ENCODE measurements at regions not wholly inside any gene's neighbourhood (a gene's known extent, or its start where the extent isn't known, plus 50 kb on each side); places are given as distances from the start of the nearest gene placed in this dataset.

GRCh38 chr6:71198908-71199307, 89.7 kb upstream of the OGFRL1 start:
- no peak overlapping the region for H3K4me3 ChIP-seq (ENCODE audit: extremely low read depth in 1 of 4, insufficient read depth in 2 of 4, low read depth in 3 of 4, low read length in 4 of 4)
- H3K4me1 ChIP-seq (replicated peaks in 1 of 4; ENCODE audit: control insufficient read depth in 3 of 4, insufficient read depth in 4 of 4, low read length in 3 of 4): peaks cover 0 to 5% (median 2%) of the 10 kb centered on the region in 4 experiments; a peak in 4 of 7 replicates
- FAIRE-seq (no peak), DNase-seq (ENCODE audit: low read depth in 1 of 2, low spot score in 2 of 2) (no peak)
- no peaks in the 10 kb centered on the region for H3K23me2 ChIP-seq (ENCODE audit: low read depth, low read length)
- no peaks in the 10 kb centered on the region for H3K36me3 ChIP-seq (ENCODE audit: control insufficient read depth in 2 of 4, insufficient read depth in 4 of 4, low read length in 3 of 4)
- H4K8ac ChIP-seq (ENCODE audit: extremely low read depth, insufficient read depth, low read length): no peak overlapping the region
- H4K20me1 ChIP-seq (replicated peaks in 1 of 2; ENCODE audit: control insufficient read depth in 1 of 2, insufficient read depth in 2 of 2, low read length in 2 of 2): no peaks in the 10 kb centered on the region
- ChIA-PET POLR2A (ENCODE audit: partially characterized antibody) (no interaction called here), CTCF (ENCODE audit: partially characterized antibody) (no interaction called here)
- no peaks in the 10 kb centered on the region for H3K79me2 ChIP-seq (ENCODE audit: control insufficient read depth in 1 of 2, insufficient read depth in 2 of 2, low read length in 2 of 2)
- no peaks in the 10 kb centered on the region for H3K79me1 ChIP-seq (ENCODE audit: low read depth, low read length)
- H3K56ac ChIP-seq (replicated peaks; ENCODE audit: insufficient read length, low read depth, low read length): no peak overlapping the region
- no peak overlapping the region for H2AK5ac ChIP-seq (ENCODE audit: low read depth, low read length)
- H3K9me3 ChIP-seq (ENCODE audit: insufficient read depth in 2 of 2, low read depth in 1 of 2, low read length in 1 of 2): no peaks in the 10 kb centered on the region
- no peak overlapping the region for H3K4ac ChIP-seq (replicated peaks; ENCODE audit: insufficient read length, low read depth, low read length)
- no peak overlapping the region for H2AFZ ChIP-seq (ENCODE audit: low read length)
- H2BK20ac ChIP-seq (ENCODE audit: low read length): no peak overlapping the region
- H2BK5ac ChIP-seq (ENCODE audit: low read depth, low read length): no peak overlapping the region
- no peak overlapping the region for H3K18ac ChIP-seq (ENCODE audit: extremely low read depth, low read length)
- H3K23ac ChIP-seq (ENCODE audit: insufficient read length): no peak overlapping the region
- H4K5ac ChIP-seq (ENCODE audit: insufficient read length, low read depth, low read length): no peak overlapping the region
- no peak overlapping the region for H2BK120ac ChIP-seq (replicated peaks; ENCODE audit: low read depth, low read length)
- no peak overlapping the region for H2BK15ac ChIP-seq (ENCODE audit: low read length)
- H3K27me3 ChIP-seq (replicated peaks in 1 of 4; ENCODE audit: control insufficient read depth in 3 of 4, extremely low read depth in 1 of 4, insufficient read depth in 3 of 4, low read length in 3 of 4): no peaks in the 10 kb centered on the region
- H3K4me2 ChIP-seq (ENCODE audit: insufficient read depth in 1 of 2, low read depth in 2 of 2, low read length in 2 of 2): no peak overlapping the region
- H2BK12ac ChIP-seq (ENCODE audit: low read depth, low read length): no peak overlapping the region
- no peak overlapping the region for H3K14ac ChIP-seq (ENCODE audit: insufficient read length)
- 100% methylated on average over 2 of the region's 2 CpGs; no CpG with 5 or more reads in 1 of the 2 experiments for WGBS, 2 experiments (ENCODE audit: extremely low coverage in 1 of 2, insufficient coverage in 1 of 2, insufficient read length in 1 of 2, insufficient replicate concordance in 2 of 2, low coverage in 1 of 2, low lambda C conversion rate in 2 of 2, missing lambda C conversion rate in 1 of 2)
- no peak overlapping the region for H4K91ac ChIP-seq (replicated peaks; ENCODE audit: insufficient read length, low read length)
- H3K27ac ChIP-seq (ENCODE audit: low read depth, low read length): no peak overlapping the region
- no peak overlapping the region for H3K9ac ChIP-seq (replicated peaks in 1 of 4; ENCODE audit: extremely low read depth in 1 of 4, low read depth in 3 of 4, low read length in 3 of 4)
- no peak for TF ChIP-seq GTF2F1 (IDR thresholded peaks at IDR 0.05; ENCODE audit: borderline replicate concordance, low read depth, low read length)
- TF ChIP-seq POLR2A (IDR thresholded peaks at IDR 0.05; ENCODE audit: control extremely low read depth in 1 of 2, low read depth in 2 of 2, low read length in 2 of 2): no peak
- TF ChIP-seq CBX5 (IDR thresholded peaks at IDR 0.05; ENCODE audit: low read depth, low read length): no peak
- TF ChIP-seq NANOG (IDR thresholded peaks at IDR 0.05; ENCODE audit: insufficient read depth, low read depth, low read length, poor library complexity, severe bottlenecking): no peak
- no peak for TF ChIP-seq CREB1 (IDR thresholded peaks at IDR 0.05)
- TF ChIP-seq FOSL1 (IDR thresholded peaks at IDR 0.05; ENCODE audit: insufficient read depth, low read depth, low read length): no peak
- TF ChIP-seq KDM4A (IDR thresholded peaks at IDR 0.05; ENCODE audit: low read depth, low read length, severe bottlenecking): no peak
- no peak for TF ChIP-seq BACH1 (IDR thresholded peaks at IDR 0.05; ENCODE audit: low read length)
- TF ChIP-seq TEAD4 (IDR thresholded peaks at IDR 0.05; ENCODE audit: low read depth, low read length): no peak
- TF ChIP-seq KDM5A (IDR thresholded peaks at IDR 0.05; ENCODE audit: low read length): no peak
- TF ChIP-seq, protein P1, sequence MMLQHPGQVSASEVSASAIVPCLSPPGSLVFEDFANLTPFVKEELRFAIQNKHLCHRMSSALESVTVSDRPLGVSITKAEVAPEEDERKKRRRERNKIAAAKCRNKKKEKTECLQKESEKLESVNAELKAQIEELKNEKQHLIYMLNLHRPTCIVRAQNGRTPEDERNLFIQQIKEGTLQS (IDR thresholded peaks at IDR 0.05; ENCODE audit: insufficient read depth, low read depth, low read length): no peak
- TF ChIP-seq CEBPB (IDR thresholded peaks at IDR 0.05; ENCODE audit: low read depth, low read length): no peak
- no peak for TF ChIP-seq MAFK (IDR thresholded peaks at IDR 0.05; ENCODE audit: low read depth, low read length)
- TF ChIP-seq SAP30 (IDR thresholded peaks at IDR 0.05; ENCODE audit: insufficient read depth, insufficient replicate concordance, low read length): no peak
- no peak for TF ChIP-seq RFX5 (IDR thresholded peaks at IDR 0.05; ENCODE audit: borderline replicate concordance, low read depth, low read length)
- no peak for TF ChIP-seq GABPA (IDR thresholded peaks at IDR 0.05; ENCODE audit: borderline replicate concordance, insufficient read depth, low read length)
